Natural killer cell (primary cell): ENCODE measurements at regions not wholly inside any gene's neighbourhood (a gene's known extent, or its start where the extent isn't known, plus 50 kb on each side); places are given as distances from the start of the nearest gene placed in this dataset.

Experiments used
- ATAC-seq, 3 donors: fragments of 150-1000 bp in 2 of 3; fragments of 200-7000 bp in 1 of 3; cut with Tn5 transposase; 1 replicate in 1 of 3; 2 replicates in 2 of 3; pipeline ENCODE4 v1.10.0; 2021; ENCODE audit warnings: mild to moderate bottlenecking in 2 of 3, moderate library complexity in 2 of 3
- DNase-seq, 2 donors: peaks; one replicate each; pipeline versions ENCODE4 v3.0.0 to v3.0.0-alpha.2; 2013 to 2021; ENCODE audit warnings: mixed read lengths in 1 of 2
- H3K27ac ChIP-seq: one replicate; pipeline ENCODE4 v1.5.1; 2013; ENCODE audit warnings: mild to moderate bottlenecking, low read length
- H3K27me3 ChIP-seq: one replicate; pipeline ENCODE4 v1.6.1; 2013; ENCODE audit warnings: low read length; ENCODE audit not compliant: control insufficient read depth, insufficient read depth
- H3K36me3 ChIP-seq: one replicate; pipeline ENCODE4 v1.6.1; 2013; ENCODE audit warnings: low read length; ENCODE audit not compliant: control insufficient read depth, insufficient read depth
- H3K4me1 ChIP-seq: one replicate; pipeline ENCODE4 v1.6.1; 2013; ENCODE audit warnings: low read length; ENCODE audit not compliant: control insufficient read depth, insufficient read depth
- H3K4me3 ChIP-seq: one replicate; pipeline ENCODE4 v1.5.1; 2013; ENCODE audit warnings: low read length
- H3K9me3 ChIP-seq: one replicate; pipeline ENCODE4 v1.6.1; 2013; ENCODE audit warnings: low read length; ENCODE audit not compliant: control insufficient read depth, insufficient read depth
- H3K27ac Mint-ChIP-seq, 2 donors: one replicate each; pipeline ENCODE4 v1.8.0; 2022; ENCODE audit warnings: mild to moderate bottlenecking in 2 of 2, mixed read lengths in 2 of 2, moderate library complexity in 1 of 2
- H3K27me3 Mint-ChIP-seq, 2 donors: one replicate each; pipeline ENCODE4 v1.8.0; 2022; ENCODE audit warnings: low read depth in 2 of 2, mixed read lengths in 2 of 2
- H3K36me3 Mint-ChIP-seq: one replicate; pipeline ENCODE4 v1.8.0; 2022; ENCODE audit warnings: mixed read lengths
- H3K4me1 Mint-ChIP-seq, 2 donors: one replicate each; pipeline ENCODE4 v1.8.0; 2022; ENCODE audit warnings: mixed read lengths in 2 of 2
- H3K4me3 Mint-ChIP-seq: one replicate; pipeline ENCODE4 v1.8.0; 2022; ENCODE audit warnings: mild to moderate bottlenecking, moderate library complexity, mixed read lengths
- H3K9me3 Mint-ChIP-seq, 2 donors: one replicate each; pipeline ENCODE4 v1.8.0; 2022; ENCODE audit warnings: mixed read lengths in 2 of 2
- CTCF ChIP-seq: fragments of 200-600 bp; IDR thresholded peaks from one replicate; pipeline ENCODE4 v1.8.0; 2022; ENCODE audit warnings: antibody characterized with exemption
- WGBS: methylation state at CpG from one replicate; pipeline ENCODE4 v1.1.7; 2013; ENCODE audit warnings: missing lambda C conversion rate; ENCODE audit not compliant: insufficient coverage; 5-methylcytosine and 5-hydroxymethylcytosine counted together
- intact Hi-C: fragments of 100-400 bp; cut with micrococcal nuclease; formaldehyde crosslinking; loops from one replicate; pipeline ENCODE4 v1.14.2; 2022

- H3K27ac Mint-ChIP-seq, result no peak overlapping the region
These were observed 686.2 kb downstream of the ADGRL2 start for GRCh38 chr1:82486969-82487368.

GRCh38 chr1:82486468-82486867 is 685.7 kb downstream of the ADGRL2 start:
- Histone ChIP-seq H3K36me3 (no peaks in the 10 kb centered on the region), H3K27ac (no peak overlapping the region), H3K4me3 (no peak overlapping the region), H3K27me3 (no peaks in the 10 kb centered on the region), H3K4me1 (no peaks in the 10 kb centered on the region), H3K9me3 (no peaks in the 10 kb centered on the region)
- 88% methylated on average over 5 of the region's 5 CpGs for WGBS
- intact Hi-C loops, result no loop called here
- no peaks in the 10 kb centered on the region for H3K9me3 Mint-ChIP-seq
- H3K4me1 Mint-ChIP-seq, result no peaks in the 10 kb centered on the region
- TF ChIP-seq CTCF, result no peak
- no peaks in the 10 kb centered on the region for H3K27me3 Mint-ChIP-seq
- ATAC-seq (no peak), DNase-seq (no peak)
- no peak overlapping the region for H3K27ac Mint-ChIP-seq
- H3K4me3 Mint-ChIP-seq, result no peak overlapping the region
- no peaks in the 10 kb centered on the region for H3K36me3 Mint-ChIP-seq

More at GRCh38 chr1:82486969-82487368, 686.2 kb downstream of the ADGRL2 start:
- no peaks in the 10 kb centered on the region for H3K27me3 Mint-ChIP-seq
- no peaks in the 10 kb centered on the region for H3K9me3 ChIP-seq
- no peaks in the 10 kb centered on the region for H3K36me3 Mint-ChIP-seq
- H3K9me3 Mint-ChIP-seq, result no peaks in the 10 kb centered on the region
- no peak overlapping the region for H3K4me3 ChIP-seq
- H3K36me3 ChIP-seq, result no peaks in the 10 kb centered on the region
- no peak for TF ChIP-seq CTCF
- intact Hi-C loops, result no loop called here
- H3K27me3 ChIP-seq, result no peaks in the 10 kb centered on the region
- H3K4me3 Mint-ChIP-seq, result no peak overlapping the region
- no peak overlapping the region for H3K27ac ChIP-seq
- ATAC-seq (no peak), DNase-seq (no peak)
- H3K4me1 ChIP-seq, result no peaks in the 10 kb centered on the region
- no peaks in the 10 kb centered on the region for H3K4me1 Mint-ChIP-seq

GRCh38 chr1:82485591-82486369 is 685.0 kb downstream of the ADGRL2 start:
- DNase-seq, result no peak
- intact Hi-C loops, result no loop called here
- 82% methylated on average over 4 of the region's 4 CpGs for WGBS
- Histone ChIP-seq H3K4me3 (no peak overlapping the region), H3K9me3 (no peaks in the 10 kb centered on the region), H3K27me3 (no peaks in the 10 kb centered on the region), H3K27ac (no peak overlapping the region), H3K4me1 (no peaks in the 10 kb centered on the region), H3K36me3 (no peaks in the 10 kb centered on the region)
- Mint-ChIP-seq H3K36me3 (no peaks in the 10 kb centered on the region), H3K27me3 (no peaks in the 10 kb centered on the region), H3K4me3 (no peak overlapping the region), H3K4me1 (no peaks in the 10 kb centered on the region), H3K27ac (no peak overlapping the region), H3K9me3 (no peaks in the 10 kb centered on the region)
- TF ChIP-seq CTCF, result no peak
- ATAC-seq, result no peak

GRCh38 chr1:82483146-82483545 is 682.4 kb downstream of the ADGRL2 start:
- Histone ChIP-seq H3K4me1 (no peaks in the 10 kb centered on the region), H3K9me3 (no peaks in the 10 kb centered on the region), H3K27me3 (no peaks in the 10 kb centered on the region), H3K27ac (no peak overlapping the region), H3K36me3 (no peaks in the 10 kb centered on the region), H3K4me3 (no peak overlapping the region)
- Mint-ChIP-seq H3K27ac (no peak overlapping the region), H3K4me3 (no peak overlapping the region), H3K4me1 (no peaks in the 10 kb centered on the region), H3K9me3 (no peaks in the 10 kb centered on the region), H3K36me3 (no peaks in the 10 kb centered on the region), H3K27me3 (no peaks in the 10 kb centered on the region)
- no peak for DNase-seq
- intact Hi-C loops, result no loop called here
- no peak for ATAC-seq
- no peak for TF ChIP-seq CTCF
- 93% methylated on average over 4 of the region's 5 CpGs for WGBS
